ENCODE measurements at regions not wholly inside any gene's neighbourhood (a gene's known extent, or its start where the extent isn't known, plus 50 kb on each side); places are given as distances from the start of the nearest gene placed in this dataset.

GRCh38 chr14:98977451-98977850, 294.5 kb downstream of the BCL11B start:
- ATAC-seq (ENCODE audit: insufficient number of reproducible peaks, low FRiP score, low read depth) (no peak), DNase-seq (ENCODE audit: low spot score) (no peak)
- no peaks in the 10 kb centered on the region for H3K27me3 ChIP-seq (replicated peaks; ENCODE audit: insufficient read depth)
- TF ChIP-seq CTCF (IDR thresholded peaks at IDR 0.05) = no peak
- no peak overlapping the region for H3K27ac ChIP-seq
- H3K4me3 ChIP-seq = no peak overlapping the region
- no peaks in the 10 kb centered on the region for H3K36me3 ChIP-seq
- H3K4me1 ChIP-seq (ENCODE audit: control insufficient read depth in 1 of 2, low read depth in 2 of 2) = no peaks in the 10 kb centered on the region
- peaks cover 5% of the 10 kb centered on the region for H3K9me3 ChIP-seq

GRCh38 chr14:98982986-98983385, 289.0 kb downstream of the BCL11B start:
- no peak for TF ChIP-seq CTCF (IDR thresholded peaks at IDR 0.05)
- no peak for ATAC-seq (ENCODE audit: insufficient number of reproducible peaks, low FRiP score, low read depth)
- no peak overlapping the region for H3K27ac ChIP-seq
- no peaks in the 10 kb centered on the region for H3K4me1 ChIP-seq (ENCODE audit: control insufficient read depth in 1 of 2, low read depth in 2 of 2)
- H3K9me3 ChIP-seq = peaks cover 2% of the 10 kb centered on the region
- H3K27me3 ChIP-seq (replicated peaks; ENCODE audit: insufficient read depth) = no peaks in the 10 kb centered on the region
- no peak for DNase-seq (ENCODE audit: low spot score)
- no peak overlapping the region for H3K4me3 ChIP-seq
- no peaks in the 10 kb centered on the region for H3K36me3 ChIP-seq

GRCh38 chr14:98984027-98984718, 287.8 kb downstream of the BCL11B start:
- ATAC-seq (ENCODE audit: insufficient number of reproducible peaks, low FRiP score, low read depth) (no peak), DNase-seq (ENCODE audit: low spot score) (no peak)

GRCh38 chr14:98984719-98985041, 287.3 kb downstream of the BCL11B start:
- no peak overlapping the region for H3K4me3 ChIP-seq
- no peaks in the 10 kb centered on the region for H3K4me1 ChIP-seq (ENCODE audit: control insufficient read depth in 1 of 2, low read depth in 2 of 2)
- H3K27ac ChIP-seq = no peak overlapping the region
- H3K9me3 ChIP-seq = no peaks in the 10 kb centered on the region
- no peak for TF ChIP-seq CTCF (IDR thresholded peaks at IDR 0.05)
- H3K27me3 ChIP-seq (replicated peaks; ENCODE audit: insufficient read depth) = no peaks in the 10 kb centered on the region
- DNase-seq (ENCODE audit: low spot score) = no peak
- no peaks in the 10 kb centered on the region for H3K36me3 ChIP-seq
- ATAC-seq (ENCODE audit: insufficient number of reproducible peaks, low FRiP score, low read depth) = no peak

More at GRCh38 chr14:98984027-98984718, 287.8 kb downstream of the BCL11B start:
- H3K9me3 ChIP-seq = no peaks in the 10 kb centered on the region
- no peaks in the 10 kb centered on the region for H3K27me3 ChIP-seq (replicated peaks; ENCODE audit: insufficient read depth)
- no peak overlapping the region for H3K4me3 ChIP-seq
- no peaks in the 10 kb centered on the region for H3K36me3 ChIP-seq
- no peaks in the 10 kb centered on the region for H3K4me1 ChIP-seq (ENCODE audit: control insufficient read depth in 1 of 2, low read depth in 2 of 2)
- TF ChIP-seq CTCF (IDR thresholded peaks at IDR 0.05) = no peak
- H3K27ac ChIP-seq = no peak overlapping the region

GRCh38 chr14:98993818-98994217, 278.2 kb downstream of the BCL11B start:
- no peaks in the 10 kb centered on the region for H3K4me1 ChIP-seq (ENCODE audit: control insufficient read depth in 1 of 2, low read depth in 2 of 2)
- DNase-seq (ENCODE audit: low spot score) (no peak), ATAC-seq (ENCODE audit: insufficient number of reproducible peaks, low FRiP score, low read depth) (no peak)
- no peaks in the 10 kb centered on the region for H3K36me3 ChIP-seq
- no peaks in the 10 kb centered on the region for H3K27me3 ChIP-seq (replicated peaks; ENCODE audit: insufficient read depth)
- no peak for TF ChIP-seq CTCF (IDR thresholded peaks at IDR 0.05)
- H3K27ac ChIP-seq = no peak overlapping the region
- no peaks in the 10 kb centered on the region for H3K9me3 ChIP-seq
- no peak overlapping the region for H3K4me3 ChIP-seq
